ENCODE measurements at regions not wholly inside any gene's neighbourhood (a gene's known extent, or its start where the extent isn't known, plus 50 kb on each side); places are given as distances from the start of the nearest gene placed in this dataset.

DNA sequence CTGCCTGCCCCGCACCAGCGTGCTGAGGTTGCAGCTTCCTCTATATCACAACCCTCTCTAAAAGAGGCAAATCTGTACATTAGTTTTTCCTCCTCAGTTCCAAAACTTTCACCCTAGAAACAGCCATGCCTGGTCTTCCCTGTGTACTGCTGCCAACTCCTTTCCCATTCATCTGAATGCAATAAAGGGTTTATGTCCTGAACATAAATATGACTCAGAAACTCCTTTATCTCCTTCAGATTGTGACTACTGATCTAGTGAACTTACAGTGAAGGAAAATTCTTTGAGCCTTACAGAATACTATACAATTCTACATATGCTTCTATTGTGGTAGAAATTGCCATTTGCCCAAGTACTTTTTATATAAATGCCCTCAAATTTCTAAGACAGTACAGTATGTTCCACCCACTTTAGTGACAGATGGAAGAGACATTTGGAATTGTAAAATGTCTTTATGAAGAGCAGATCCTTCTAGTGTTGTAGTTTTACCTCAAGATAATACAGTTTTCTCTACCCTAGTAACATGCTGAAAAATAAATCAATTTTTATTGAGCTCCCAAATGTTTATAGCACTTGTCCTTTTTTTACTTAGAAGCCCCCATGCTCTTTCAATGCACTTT lies 345.1 kb upstream of the SNX7 start:
- ChIA-PET POLR2A (no interaction called here), CTCF (interaction anchor here (0.7 to 1.2 kb wide), 2 partner anchors 8 to 63 kb away, joined by 3 to 4 read pairs; no protein-coding TSS in a partner anchor)
- DNase-seq (ENCODE audit: extremely low spot score), result no peak
- TF ChIP-seq CTBP1 (IDR thresholded peaks at IDR 0.05; ENCODE audit: borderline replicate concordance) (no peak), FOXK2 (IDR thresholded peaks at IDR 0.05) (no peak), ARNT (IDR thresholded peaks at IDR 0.05) (no peak), FOXA1 (IDR thresholded peaks at IDR 0.05) (no peak), SUZ12 (IDR thresholded peaks at IDR 0.05) (no peak)

GRCh38 chr1:98315309-98315708 lies 346.2 kb upstream of the SNX7 start:
- no peak for TF ChIP-seq PKNOX1 (IDR thresholded peaks at IDR 0.05)
- TF ChIP-seq ZNF384 (IDR thresholded peaks at IDR 0.05), result no peak
- no peak for TF ChIP-seq FOXA1 (IDR thresholded peaks at IDR 0.05)
- no peak for TF ChIP-seq L3MBTL2 (conservative IDR thresholded peaks at IDR 0.05)
- TF ChIP-seq NFRKB (IDR thresholded peaks at IDR 0.05), result no peak
- no peak for TF ChIP-seq LEF1 (IDR thresholded peaks at IDR 0.05; ENCODE audit: borderline replicate concordance)
- TF ChIP-seq SP1 (IDR thresholded peaks at IDR 0.05), result no peak
- no peak for TF ChIP-seq ARNT (IDR thresholded peaks at IDR 0.05)
- no peak for TF ChIP-seq HDGF (IDR thresholded peaks at IDR 0.05; ENCODE audit: borderline replicate concordance)
- no peak for TF ChIP-seq FOXM1 (IDR thresholded peaks at IDR 0.05; ENCODE audit: borderline replicate concordance)
- no peak for TF ChIP-seq TARDBP (IDR thresholded peaks at IDR 0.05)
- TF ChIP-seq SUZ12 (IDR thresholded peaks at IDR 0.05), result no peak
- TF ChIP-seq BHLHE40 (IDR thresholded peaks at IDR 0.05; ENCODE audit: borderline replicate concordance), result no peak
- TF ChIP-seq FOXK2 (IDR thresholded peaks at IDR 0.05), result no peak
- TF ChIP-seq ELF4 (IDR thresholded peaks at IDR 0.05), result no peak
- POLR2A ChIA-PET, result no interaction called here
- DNase-seq (ENCODE audit: extremely low spot score), result no peak
- CTCF ChIA-PET, result no interaction called here

- CTCF ChIA-PET, result no interaction called here
- POLR2A ChIA-PET, result no interaction called here
- no peak for TF ChIP-seq FOXK2 (IDR thresholded peaks at IDR 0.05)
- TF ChIP-seq PKNOX1 (IDR thresholded peaks at IDR 0.05), result no peak
- no peak for TF ChIP-seq L3MBTL2 (conservative IDR thresholded peaks at IDR 0.05)
- TF ChIP-seq NFRKB (IDR thresholded peaks at IDR 0.05), result no peak
- no peak for TF ChIP-seq FOXM1 (IDR thresholded peaks at IDR 0.05; ENCODE audit: borderline replicate concordance)
- DNase-seq (ENCODE audit: extremely low spot score), result no peak
These were observed 346.9 kb upstream of the SNX7 start for GRCh38 chr1:98314601-98315000.

DNA sequence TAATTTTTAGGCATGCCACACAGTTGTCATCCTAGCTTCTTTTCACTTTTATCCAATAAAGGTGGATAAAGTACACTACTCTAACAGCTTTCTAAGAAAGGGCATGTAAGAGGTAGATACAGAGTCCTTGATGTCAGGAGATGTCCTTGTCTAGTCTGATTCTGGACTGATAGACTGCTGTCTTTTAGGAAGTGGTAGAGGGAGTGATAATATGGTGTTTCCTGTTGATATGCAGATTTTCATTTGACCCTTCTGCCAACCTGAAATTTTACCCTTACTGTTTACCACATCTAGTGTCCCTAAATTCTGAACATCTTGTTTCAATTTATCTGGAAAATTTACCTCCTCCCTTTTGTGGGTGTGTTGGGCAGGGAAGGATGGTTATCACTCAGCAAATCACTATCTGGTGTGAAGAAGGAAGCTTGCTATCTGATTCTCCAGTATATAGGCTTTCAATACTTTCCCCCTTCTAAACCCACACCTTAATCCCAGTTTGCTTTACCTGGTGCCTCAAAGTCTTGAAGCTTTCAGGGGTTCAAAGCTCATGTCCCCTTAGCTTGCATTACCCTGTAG lies 354.9 kb upstream of the SNX7 start:
- TF ChIP-seq LEF1 (IDR thresholded peaks at IDR 0.05; ENCODE audit: borderline replicate concordance), result no peak
- no peak for TF ChIP-seq BHLHE40 (IDR thresholded peaks at IDR 0.05; ENCODE audit: borderline replicate concordance)
- no peak for TF ChIP-seq HDGF (IDR thresholded peaks at IDR 0.05; ENCODE audit: borderline replicate concordance)
- TF ChIP-seq FOXA1 (IDR thresholded peaks at IDR 0.05), result no peak
- TF ChIP-seq CTBP1 (IDR thresholded peaks at IDR 0.05; ENCODE audit: borderline replicate concordance), result no peak
- no peak for TF ChIP-seq TARDBP (IDR thresholded peaks at IDR 0.05)
- TF ChIP-seq ARNT (IDR thresholded peaks at IDR 0.05), result no peak
- TF ChIP-seq ZNF384 (IDR thresholded peaks at IDR 0.05), result no peak
- TF ChIP-seq FOXM1 (IDR thresholded peaks at IDR 0.05; ENCODE audit: borderline replicate concordance), result no peak
- no peak for TF ChIP-seq FOXK2 (IDR thresholded peaks at IDR 0.05)
- no peak for TF ChIP-seq SUZ12 (IDR thresholded peaks at IDR 0.05)
- no peak for TF ChIP-seq PKNOX1 (IDR thresholded peaks at IDR 0.05)
- no peak for TF ChIP-seq SP1 (IDR thresholded peaks at IDR 0.05)
- TF ChIP-seq ELF4 (IDR thresholded peaks at IDR 0.05), result no peak
- no peak for TF ChIP-seq L3MBTL2 (conservative IDR thresholded peaks at IDR 0.05)
- TF ChIP-seq NFRKB (IDR thresholded peaks at IDR 0.05), result no peak
- DNase-seq (ENCODE audit: extremely low spot score), result no peak
- CTCF ChIA-PET, result no interaction called here
- POLR2A ChIA-PET, result no interaction called here

- POLR2A ChIA-PET, result no interaction called here
- CTCF ChIA-PET, result no interaction called here
- DNase-seq (ENCODE audit: extremely low spot score), result no peak
- TF ChIP-seq ARNT (IDR thresholded peaks at IDR 0.05), result no peak
- no peak for TF ChIP-seq TARDBP (IDR thresholded peaks at IDR 0.05)
- no peak for TF ChIP-seq HDGF (IDR thresholded peaks at IDR 0.05; ENCODE audit: borderline replicate concordance)
- TF ChIP-seq FOXM1 (IDR thresholded peaks at IDR 0.05; ENCODE audit: borderline replicate concordance), result no peak
- no peak for TF ChIP-seq SUZ12 (IDR thresholded peaks at IDR 0.05)
- no peak for TF ChIP-seq ZNF384 (IDR thresholded peaks at IDR 0.05)
- TF ChIP-seq BHLHE40 (IDR thresholded peaks at IDR 0.05; ENCODE audit: borderline replicate concordance), result no peak
- no peak for TF ChIP-seq LEF1 (IDR thresholded peaks at IDR 0.05; ENCODE audit: borderline replicate concordance)
- no peak for TF ChIP-seq ELF4 (IDR thresholded peaks at IDR 0.05)
- TF ChIP-seq SP1 (IDR thresholded peaks at IDR 0.05), result no peak
- no peak for TF ChIP-seq CTBP1 (IDR thresholded peaks at IDR 0.05; ENCODE audit: borderline replicate concordance)
- no peak for TF ChIP-seq L3MBTL2 (conservative IDR thresholded peaks at IDR 0.05)
- no peak for TF ChIP-seq PKNOX1 (IDR thresholded peaks at IDR 0.05)
These were observed 356.2 kb upstream of the SNX7 start for GRCh38 chr1:98305362-98305761.

DNA sequence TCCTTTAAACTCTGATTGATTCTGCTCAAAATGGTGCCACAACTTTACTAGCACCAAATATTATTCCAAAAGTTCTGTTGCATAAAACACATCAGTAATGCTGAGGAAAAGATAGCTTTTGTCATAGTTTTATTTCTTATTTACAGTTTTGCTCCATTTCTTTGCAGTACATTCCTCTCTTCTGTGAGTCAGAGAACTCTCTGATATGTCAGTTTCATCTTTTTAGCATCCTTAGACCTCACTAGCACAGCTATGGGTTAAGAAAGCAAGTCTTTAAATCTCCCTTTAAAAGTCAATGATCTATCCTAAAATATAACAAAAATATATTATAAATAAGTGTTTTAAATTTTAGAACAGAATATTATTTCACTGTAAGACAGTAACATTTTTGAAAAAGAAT lies 356.6 kb upstream of the SNX7 start:
- no peak for TF ChIP-seq ZNF384 (IDR thresholded peaks at IDR 0.05)
- no peak for TF ChIP-seq ELF4 (IDR thresholded peaks at IDR 0.05)
- TF ChIP-seq SUZ12 (IDR thresholded peaks at IDR 0.05), result no peak
- no peak for TF ChIP-seq TARDBP (IDR thresholded peaks at IDR 0.05)
- no peak for TF ChIP-seq ARNT (IDR thresholded peaks at IDR 0.05)
- no peak for TF ChIP-seq BHLHE40 (IDR thresholded peaks at IDR 0.05; ENCODE audit: borderline replicate concordance)
- TF ChIP-seq CTBP1 (IDR thresholded peaks at IDR 0.05; ENCODE audit: borderline replicate concordance), result no peak
- TF ChIP-seq HDGF (IDR thresholded peaks at IDR 0.05; ENCODE audit: borderline replicate concordance), result no peak
- no peak for DNase-seq (ENCODE audit: extremely low spot score)
- CTCF ChIA-PET, result no interaction called here
- POLR2A ChIA-PET, result no interaction called here
